NCI-H187 (cell line): ENCODE measurements at regions not wholly inside any gene's neighbourhood (a gene's known extent, or its start where the extent isn't known, plus 50 kb on each side); places are given as distances from the start of the nearest gene placed in this dataset.
"Not testable (repeated sequence)": the region's sequence is repeated elsewhere in the genome, so short reads cannot be mapped to it uniquely, and the experiment has no call there.

ENCODE experiments used
- DNase-seq, 2 experiments: peaks; one replicate each; lab custom pipeline; 2025; lab: John Stamatoyannopoulos, UW

DNA sequence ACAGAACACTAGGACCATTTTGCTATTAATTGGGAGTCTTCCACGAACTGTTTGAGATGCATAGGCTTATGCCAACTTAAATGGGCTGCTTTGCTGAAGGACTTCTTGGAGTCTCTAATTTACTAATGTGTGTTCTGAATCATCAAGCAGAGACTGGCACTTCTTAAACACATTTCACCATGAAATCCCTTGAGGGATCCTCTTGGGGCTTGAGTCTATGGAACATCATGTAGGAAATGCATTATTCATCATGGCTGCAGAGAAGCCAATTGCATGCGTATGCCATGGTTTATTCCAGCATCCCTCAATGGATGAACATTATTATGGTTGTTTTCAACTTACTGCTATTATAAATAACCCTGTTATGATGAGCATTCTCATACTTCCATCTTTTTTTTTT lies 73.4 kb downstream of the FGD2 start:
- no peak for DNase-seq

DNA sequence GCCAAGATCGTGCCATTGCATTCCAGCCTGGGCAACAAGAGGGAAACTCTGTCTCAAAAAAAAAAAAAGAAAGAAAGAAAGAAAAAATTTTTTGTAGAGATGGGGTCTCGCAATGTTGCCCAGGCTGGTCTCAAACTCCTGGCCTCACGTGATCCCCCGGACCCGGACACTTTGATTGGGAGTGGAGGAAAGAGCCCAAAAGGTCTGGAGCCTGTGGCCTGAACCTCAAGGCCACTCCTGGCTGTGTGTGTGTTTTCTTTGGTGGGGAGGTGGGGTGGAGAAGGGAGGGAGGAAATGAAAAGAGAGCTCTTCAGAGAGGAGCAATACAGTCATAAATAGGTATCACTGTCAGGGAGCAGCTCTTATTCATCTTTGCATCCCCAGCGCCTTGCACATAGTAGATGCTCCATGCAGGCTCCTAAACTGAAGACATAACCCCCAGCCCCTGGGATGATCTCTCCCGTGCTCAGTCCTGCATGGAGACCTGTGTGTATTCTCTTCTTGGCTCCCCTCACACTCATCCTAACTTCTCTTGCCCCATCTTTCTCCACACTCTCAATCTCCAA lies 75.7 kb downstream of the FGD2 start:
- no peak for DNase-seq

DNA sequence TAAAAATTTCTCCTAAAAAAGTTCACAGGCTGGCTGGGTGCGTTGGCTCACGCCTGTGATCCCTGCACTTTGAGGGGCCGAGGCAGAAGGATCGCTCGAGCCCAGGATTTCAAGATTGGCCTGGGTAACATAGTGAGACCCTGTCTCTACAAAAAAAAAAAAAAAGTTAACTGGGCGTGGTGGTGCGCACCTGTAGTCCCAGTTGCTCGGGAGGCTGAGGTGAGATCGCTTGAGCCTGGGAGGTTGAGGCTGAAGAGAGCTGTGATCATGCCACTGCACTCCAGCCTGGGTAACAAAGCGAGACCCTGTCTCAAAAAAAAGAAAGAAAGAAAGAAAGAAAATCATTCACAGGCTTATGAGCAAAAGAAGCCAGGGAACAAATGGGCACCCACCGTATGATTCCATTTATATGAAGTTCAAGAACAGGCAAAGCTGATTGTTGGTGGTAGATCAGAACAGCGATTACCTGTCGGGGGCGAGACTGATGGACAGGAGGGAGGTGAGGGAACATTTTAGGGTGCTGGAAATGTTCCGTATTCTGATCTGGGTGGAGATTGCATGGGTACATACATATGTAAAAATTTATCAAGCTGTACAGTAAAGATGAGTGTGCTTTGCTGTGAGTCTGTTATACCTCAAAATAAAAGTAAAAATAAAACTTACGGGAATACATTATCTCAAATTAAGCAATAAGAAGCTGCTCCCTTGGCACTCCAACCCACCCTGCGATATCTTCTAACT lies 77.1 kb downstream of the FGD2 start:
- DNase-seq: no peak

DNA sequence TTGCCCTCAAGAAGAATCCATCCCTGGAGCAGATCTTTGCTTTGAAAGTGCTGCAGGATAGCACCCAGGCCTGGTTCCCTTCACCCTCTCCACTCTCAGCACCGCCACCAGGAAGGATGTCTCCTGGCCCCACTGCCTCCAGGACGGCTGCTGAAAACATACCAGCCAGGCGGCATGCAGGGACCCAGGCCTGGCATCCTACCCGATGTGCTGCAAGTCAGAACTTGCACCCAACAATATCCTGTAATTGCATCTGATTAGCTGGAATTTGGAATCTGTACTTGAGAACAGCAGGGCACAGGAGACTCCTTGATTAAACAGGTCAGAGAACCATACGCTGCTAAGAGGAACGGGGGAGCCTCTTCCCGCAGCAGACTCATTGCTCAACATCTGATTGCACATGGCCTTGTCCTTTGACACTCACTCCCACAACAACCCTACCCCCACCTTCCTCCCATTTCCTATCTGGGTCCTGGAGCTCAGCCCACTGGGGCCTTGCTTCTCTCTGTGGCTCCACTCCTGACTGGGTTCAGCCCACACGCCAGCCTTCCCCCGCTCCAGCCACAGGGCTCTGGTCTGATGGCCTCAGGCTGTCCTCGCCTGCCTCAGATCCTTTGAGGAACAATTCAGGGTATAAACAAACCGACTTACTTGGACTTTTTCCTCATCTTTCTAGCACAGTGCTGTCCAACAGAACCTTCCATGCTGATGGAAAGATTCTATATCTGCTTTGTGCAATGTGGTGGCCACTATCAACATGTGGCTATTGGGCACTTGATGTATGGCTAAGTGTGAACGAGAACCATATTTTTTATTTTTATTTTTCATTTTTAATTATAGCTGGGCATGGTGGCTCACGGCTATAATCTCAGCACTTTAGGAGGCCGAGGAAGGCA lies 78.0 kb downstream of the FGD2 start:
- DNase-seq: no peak

DNA sequence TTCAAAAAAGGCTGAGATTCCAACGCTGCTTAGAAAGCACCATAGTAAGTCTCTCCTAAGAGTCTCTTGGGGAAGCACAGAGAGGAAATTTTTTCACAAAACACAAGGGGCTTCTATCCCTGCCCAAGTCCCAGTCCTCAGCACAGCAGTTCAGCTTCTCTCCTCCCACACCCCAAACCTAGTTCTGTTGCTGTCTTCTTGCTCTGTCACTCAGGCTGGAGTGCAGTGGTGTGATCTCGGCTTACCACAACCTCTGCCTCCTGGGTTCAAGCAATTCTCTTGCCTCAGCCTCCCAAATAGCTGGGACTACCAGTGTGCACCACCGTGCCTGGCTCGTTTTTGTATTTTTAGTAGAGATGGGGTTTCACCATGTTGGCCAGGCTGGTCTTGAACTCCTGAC lies 79.2 kb downstream of the FGD2 start:
- not testable (repeated sequence) for DNase-seq

DNA sequence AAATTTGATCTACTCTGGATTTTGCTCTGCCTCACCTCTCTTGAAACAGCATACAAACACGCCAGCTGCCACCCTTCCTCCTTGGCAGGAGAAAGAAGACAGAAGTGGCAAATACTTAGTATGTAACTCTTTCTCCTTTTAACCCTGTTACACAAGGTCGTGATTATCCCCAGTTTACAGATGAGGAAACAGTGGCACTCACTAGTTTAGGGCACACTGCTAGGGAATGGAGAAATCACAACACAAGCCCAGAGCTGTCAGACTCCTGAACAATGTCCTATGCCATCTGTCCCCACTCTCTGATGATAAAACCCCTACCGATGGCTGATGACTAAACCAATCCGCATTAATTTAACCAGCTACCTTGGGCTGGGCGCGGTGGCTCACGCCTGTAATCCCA lies 79.7 kb downstream of the FGD2 start:
- DNase-seq: no peak

DNA sequence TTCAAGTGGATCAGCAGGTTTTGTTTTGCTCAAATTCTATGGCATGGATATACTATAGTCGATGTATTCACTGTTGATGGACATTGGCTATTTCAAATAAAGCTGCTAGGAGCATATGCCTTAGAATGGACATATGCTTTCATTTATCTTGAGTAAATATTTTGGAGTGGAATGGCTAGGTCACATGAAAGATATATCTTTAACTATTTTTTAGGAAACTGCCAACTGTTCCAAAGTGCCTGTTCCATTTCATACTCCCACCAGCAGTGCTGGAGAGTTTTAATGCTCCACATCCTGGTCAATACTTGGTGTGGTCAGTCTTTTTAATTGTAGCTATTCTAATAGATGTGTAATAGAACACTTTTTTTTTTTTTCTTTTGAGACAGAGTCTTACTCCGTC lies 81.1 kb upstream of the PIM1 start:
- DNase-seq: no peak

DNA sequence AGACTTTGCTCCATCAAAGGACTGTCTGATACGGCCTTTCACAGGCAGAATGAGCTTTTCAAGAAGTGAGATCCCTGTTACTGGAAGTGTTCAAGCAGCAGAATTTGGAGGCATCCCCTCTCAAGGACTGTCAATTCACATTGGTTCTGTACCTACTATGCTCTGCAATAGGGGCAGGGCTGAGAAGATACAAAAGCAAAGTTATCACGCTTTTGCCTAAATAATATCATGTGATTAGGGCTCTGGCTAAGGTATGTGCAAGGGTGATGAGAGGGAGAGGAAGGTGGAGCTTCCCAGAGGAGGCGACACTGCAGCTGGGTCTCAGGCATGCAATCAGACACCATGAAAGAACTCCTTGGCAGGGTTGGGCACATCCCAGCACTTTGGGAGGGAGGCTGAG lies 80.2 kb upstream of the PIM1 start:
- no peak for DNase-seq

DNA sequence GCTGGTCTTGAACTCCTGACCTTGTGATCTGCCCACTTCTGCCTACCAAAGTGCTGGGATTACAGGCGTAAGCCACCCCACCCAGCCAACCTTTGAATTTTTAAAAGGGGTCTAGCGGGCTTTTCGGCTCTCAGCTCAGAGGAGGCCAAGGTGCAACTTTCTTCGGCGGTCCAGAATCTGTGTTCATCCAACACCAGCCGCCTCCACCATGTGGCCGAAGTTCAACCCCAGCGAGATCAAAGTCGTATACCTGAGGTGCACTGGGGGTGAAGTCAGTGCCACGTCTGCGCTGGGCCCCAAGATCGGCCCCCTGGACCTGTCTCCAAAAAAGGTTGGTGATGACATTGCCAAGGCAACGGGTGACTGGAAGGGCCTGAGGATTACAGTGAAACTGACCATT lies 78.8 kb upstream of the PIM1 start:
- not testable (repeated sequence) for DNase-seq

DNA sequence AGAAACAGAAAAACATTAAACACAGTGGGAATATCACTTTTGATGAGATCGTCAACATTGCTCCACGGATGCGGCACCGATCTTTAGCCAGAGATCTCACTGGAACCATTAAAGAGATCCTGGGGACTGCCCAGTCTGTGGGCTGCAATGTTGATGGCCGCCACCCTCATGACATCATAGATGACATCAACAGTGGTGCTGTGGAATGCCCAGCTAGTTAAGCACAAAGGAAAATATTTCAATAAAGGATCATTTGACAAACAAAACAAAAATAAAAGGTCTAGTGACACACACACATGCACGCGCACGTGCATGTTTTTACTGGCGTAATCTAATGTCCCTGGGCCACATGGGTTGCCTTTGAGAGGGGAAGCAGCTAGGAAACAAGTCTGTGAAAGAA lies 78.4 kb upstream of the PIM1 start:
- not testable (repeated sequence) for DNase-seq

DNA sequence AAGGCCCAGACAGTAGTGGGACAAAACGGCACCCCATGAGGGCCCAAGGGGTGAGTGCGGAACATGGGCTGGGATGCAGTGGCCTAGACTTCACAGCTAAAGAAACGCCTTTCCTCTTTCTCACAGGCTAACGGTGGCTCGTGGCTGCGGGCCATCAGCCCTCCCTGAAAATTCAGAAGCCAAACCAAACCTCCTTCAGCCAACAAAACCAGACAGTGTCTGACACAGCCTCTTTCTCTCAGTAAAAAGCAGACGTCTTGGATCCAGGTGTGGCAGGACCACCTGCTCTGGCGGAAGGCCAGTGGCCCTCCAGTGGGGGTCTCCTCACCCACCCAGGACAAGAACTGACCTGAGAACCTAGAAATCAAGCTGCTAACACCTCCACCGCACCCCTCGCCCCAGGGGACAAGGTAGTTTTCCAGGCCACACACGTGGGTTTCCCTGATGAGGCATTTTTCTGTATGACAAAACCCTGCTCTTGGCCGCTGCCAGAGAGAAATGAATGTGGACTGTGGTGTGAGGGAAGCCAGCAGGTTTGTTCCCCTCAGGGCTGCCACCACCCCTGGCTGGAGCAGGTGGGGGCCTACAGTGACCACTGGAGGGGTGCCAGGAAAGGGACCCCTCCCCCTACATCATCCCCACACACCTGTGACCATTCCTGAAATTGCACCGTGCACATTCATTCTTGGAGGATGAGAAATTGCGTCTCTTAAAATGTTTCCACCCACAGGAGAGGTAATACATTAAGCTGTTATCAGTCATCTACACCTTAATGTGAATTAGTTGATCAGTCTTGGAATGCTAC lies 76.8 kb upstream of the PIM1 start:
- DNase-seq: no peak

DNA sequence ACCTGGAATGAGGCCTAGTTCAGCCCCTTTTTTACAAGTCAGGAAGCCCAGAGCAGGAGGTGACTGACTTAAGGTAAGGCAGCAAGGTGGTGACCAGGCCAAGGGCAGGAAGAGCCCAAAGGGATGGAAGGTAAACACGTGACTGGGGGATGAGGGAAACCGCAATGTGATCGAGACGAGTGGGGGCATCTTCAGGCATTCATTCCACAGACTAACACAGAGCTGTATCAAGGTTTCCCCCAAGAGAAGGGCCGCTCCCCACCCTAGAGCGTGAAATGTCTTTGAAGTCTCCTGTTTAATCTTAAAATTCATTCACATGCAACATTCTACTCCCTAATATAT lies 76.3 kb upstream of the PIM1 start:
- DNase-seq: no peak

DNA sequence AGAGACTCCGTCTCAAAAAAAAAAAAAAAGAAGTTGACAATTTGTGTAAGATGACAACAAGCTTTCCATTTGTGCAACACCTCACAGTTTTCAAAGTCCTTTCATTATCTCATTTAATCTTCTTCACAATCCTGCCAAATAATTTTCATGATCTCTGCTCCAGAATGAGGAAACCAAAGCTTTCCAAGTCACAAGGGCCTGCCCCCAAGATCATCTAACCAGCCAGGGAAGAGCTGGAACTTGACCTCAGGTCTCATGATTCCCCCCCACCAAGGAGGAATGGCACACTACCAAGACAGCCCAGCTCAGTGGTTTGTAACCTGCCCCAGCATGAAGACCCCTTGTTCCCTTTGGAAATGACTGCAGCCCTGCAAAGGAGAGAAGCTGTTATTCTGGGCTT lies 74.0 kb upstream of the PIM1 start:
- no peak for DNase-seq

DNA sequence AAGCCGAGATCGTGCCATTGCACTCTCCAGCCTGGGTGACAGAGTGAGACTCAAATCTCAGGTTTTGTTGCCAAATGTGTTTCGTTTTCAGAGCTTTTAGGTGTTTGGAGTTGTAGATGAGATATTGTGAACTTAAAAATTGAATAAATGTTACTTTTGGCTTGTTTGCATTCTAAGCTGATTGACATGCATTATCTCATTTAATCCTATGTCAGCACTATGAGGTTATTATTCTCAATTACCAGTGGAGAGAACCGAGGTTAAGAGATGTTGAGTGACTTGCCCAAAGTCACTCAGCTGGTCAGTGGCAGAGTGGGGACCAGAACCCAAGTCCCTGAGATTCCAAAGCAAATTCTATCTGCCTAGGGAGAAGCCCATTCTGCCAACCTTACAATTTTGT lies 72.6 kb upstream of the PIM1 start:
- no peak for DNase-seq

DNA sequence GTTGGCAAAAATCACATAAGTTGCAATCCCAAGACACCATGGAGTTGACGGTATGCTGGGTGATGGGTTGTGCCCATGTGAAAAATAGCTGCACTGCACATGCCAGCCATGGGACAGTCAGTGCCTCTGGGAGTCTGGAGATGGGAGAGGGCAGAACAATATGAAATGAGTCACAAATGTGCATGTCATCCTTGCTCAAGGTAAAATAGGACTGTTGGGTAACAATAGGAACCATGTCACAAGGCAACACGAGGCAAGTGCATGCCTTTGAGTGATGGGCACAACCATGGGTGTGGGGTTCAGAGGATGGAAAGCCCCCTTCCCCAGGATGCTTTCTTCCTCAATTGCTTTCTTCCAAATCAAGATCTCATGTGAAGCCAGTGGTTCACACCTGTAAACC lies 70.5 kb upstream of the PIM1 start:
- DNase-seq: no peak

DNA sequence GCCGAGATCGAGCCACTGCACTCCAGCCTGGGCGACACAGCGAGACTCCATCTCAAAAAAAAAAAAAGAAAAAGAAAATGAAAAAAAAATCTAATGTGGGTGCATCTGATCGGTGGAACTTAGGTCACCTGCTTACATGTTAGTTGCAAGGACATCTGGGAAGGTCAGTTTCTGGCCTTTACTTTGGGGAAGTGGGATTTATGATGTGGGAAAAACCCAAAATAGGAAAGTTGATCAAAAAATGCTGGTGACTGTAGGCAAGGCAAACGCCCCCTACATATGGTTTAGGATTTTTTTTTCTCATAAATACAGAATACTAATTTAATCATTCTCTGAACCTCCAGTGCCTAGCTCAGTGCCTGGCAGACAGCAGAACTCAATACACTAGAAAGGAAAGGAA lies 69.2 kb upstream of the PIM1 start:
- no peak for DNase-seq

DNA sequence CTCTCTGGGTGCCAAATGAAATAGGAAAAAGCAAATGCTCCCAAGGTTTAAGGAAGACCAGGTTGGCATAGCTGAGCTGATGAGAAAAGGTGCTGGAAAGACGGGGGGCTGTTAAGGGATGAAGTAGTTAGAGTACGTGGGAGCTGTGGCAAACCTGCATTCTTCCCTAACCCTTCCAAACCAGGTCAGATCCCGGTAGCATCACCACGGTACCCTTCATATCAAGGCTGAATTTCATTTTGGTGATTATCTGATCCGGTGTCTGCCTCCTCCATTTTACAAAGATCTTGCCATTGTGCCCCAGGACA lies 68.0 kb upstream of the PIM1 start:
- no peak for DNase-seq

DNA sequence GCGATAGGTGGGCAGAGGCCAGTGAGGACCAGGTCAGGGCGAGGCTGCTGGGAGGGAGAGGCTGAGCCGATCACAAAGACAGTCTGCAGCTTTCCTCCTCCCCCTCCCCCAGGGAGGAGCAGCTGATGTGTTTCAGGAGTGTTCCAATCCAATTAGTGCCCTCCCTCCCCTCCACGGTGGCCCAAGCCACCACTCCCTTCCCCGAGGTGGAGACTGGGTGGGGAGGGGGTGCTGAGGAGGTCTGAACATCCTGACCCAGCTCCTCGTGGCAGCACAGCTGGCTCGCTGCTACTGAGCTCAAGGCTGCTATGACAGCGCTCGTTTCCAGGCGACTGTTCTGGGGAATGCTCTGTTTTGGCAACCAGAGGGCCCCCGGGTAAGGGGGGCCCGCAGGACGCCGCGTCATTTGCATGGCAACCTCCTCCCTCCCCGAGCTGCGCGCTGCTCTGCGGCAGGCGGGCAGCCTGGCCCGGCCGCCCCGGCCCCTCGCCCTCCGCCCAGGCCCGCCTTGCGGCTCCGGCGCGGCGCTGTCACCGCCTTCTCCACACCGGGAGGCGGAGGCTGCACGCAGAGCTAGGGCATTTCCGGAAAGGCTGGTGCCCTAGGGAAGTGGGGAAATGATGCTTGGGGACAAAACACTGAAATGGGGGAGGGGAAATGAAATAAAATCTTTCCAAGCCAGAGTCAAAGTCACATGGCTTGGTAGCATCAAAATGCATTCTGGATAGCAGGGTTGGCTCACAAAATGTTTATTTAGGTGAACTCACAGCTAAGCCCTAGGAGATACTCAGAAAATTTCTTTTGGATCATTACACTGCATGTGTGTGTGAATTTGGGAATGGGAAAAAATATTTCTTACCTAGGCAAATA lies 67.4 kb upstream of the PIM1 start:
- DNase-seq: peak; percentile 67 to 77

DNA sequence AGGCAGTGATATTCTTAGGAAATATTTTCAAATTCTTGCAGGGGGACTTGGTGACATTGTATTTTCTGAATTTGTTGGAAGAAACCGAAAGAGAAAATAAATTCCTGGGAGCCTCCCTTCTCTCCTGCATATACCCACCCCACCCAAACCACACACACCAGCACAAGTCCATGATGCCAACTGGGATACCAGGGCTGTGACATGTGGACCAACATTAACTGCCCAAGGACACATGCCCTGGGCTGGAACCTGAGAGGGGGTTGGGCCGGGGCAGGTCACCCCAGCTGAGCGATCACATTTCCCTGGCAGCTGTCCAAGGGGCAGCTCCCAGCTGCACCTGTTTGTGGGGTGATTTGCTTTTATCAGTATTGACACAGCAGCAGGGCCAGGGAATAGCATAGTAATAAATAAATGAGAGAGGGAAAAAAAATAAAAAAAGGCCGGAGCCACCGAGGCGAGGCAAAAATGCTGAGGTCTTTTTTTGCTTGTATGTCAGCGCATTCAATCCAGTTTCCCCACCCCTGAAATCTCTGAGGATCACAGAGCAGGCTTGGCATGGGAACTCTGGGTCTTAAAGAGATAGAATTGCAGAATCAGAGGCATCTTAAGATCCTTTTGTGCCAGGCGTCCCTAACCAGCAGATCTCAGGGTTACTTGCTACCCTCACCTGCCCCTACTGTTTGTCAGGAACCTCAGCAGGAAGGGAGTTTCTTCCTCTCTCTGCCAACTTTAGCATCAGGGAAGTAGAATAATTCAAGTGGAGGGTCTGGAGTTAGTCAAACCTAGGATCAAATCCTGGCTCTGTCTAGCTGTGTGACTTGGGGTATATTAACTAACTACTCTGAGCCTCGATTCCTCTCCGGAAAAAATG lies 66.5 kb upstream of the PIM1 start:
- peak; percentile 61 to 67 for DNase-seq

DNA sequence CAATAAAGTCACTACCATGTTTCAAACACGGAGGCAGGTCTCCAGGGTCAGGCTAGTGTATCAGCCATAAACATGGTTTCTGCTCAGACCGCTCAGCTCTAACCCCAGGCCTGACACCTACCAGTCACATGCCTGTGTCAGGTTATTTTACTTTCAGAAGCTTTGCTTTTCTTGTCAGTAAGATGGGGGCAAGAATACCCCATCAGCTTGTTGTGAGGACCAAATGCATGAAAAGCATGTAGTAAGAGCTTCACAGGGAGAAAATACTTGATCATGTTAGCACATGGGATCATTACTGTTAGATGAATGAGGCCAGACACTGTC lies 65.2 kb upstream of the PIM1 start:
- DNase-seq: no peak
